GM19468 (cell line): ENCODE measurements at regions not wholly inside any gene's neighbourhood (a gene's known extent, or its start where the extent isn't known, plus 50 kb on each side); places are given as distances from the start of the nearest gene placed in this dataset.

Experiments used
- ATAC-seq: cut with Tn5 transposase; IDR thresholded peaks from one replicate; pipeline ENCODE4 v1.9.1; 2021; ENCODE audit warnings: mild to moderate bottlenecking, moderate library complexity, moderate number of reproducible peaks; ENCODE audit not compliant: unreplicated experiment; ENCODE audit errors: extremely low read depth

- no peak for ATAC-seq
Observed at GRCh38 chr5:31137676-31138075, 55.8 kb upstream of the CDH6 start.

GRCh38 chr5:31135542-31135941, 57.9 kb upstream of the CDH6 start:
- ATAC-seq, result no peak

- ATAC-seq, result no peak
Observed at GRCh38 chr5:31133488-31133887, 60.0 kb upstream of the CDH6 start.

GRCh38 chr5:31131381-31131891, 62.0 kb upstream of the CDH6 start:
- ATAC-seq, result no peak

- ATAC-seq, result no peak
Observed at GRCh38 chr5:31130676-31131075, 62.8 kb upstream of the CDH6 start.

- no peak for ATAC-seq
Observed at GRCh38 chr5:31124651-31125305, 68.7 kb upstream of the CDH6 start.

GRCh38 chr5:31124026-31124425, 69.5 kb upstream of the CDH6 start:
- ATAC-seq, result no peak

- no peak for ATAC-seq
Observed at GRCh38 chr5:31122998-31123951, 70.2 kb upstream of the CDH6 start.

- ATAC-seq, result no peak
Observed at GRCh38 chr5:31121224-31121623, 72.3 kb upstream of the CDH6 start.

GRCh38 chr5:31120642-31120948, 72.9 kb upstream of the CDH6 start:
- ATAC-seq, result no peak

GRCh38 chr5:31119938-31120641, 73.4 kb upstream of the CDH6 start:
- no peak for ATAC-seq

GRCh38 chr5:31116466-31117031, 76.9 kb upstream of the CDH6 start:
- no peak for ATAC-seq

- ATAC-seq, result no peak
Observed at GRCh38 chr5:31114817-31115216, 78.7 kb upstream of the CDH6 start.

- ATAC-seq, result no peak
Observed at GRCh38 chr5:31113666-31114350, 79.7 kb upstream of the CDH6 start.

GRCh38 chr5:31113101-31113500, 80.4 kb upstream of the CDH6 start:
- no peak for ATAC-seq

GRCh38 chr5:31107091-31107518, 86.4 kb upstream of the CDH6 start:
- no peak for ATAC-seq

- no peak for ATAC-seq
Observed at GRCh38 chr5:31106691-31107090, 86.8 kb upstream of the CDH6 start.

- no peak for ATAC-seq
Observed at GRCh38 chr5:31106278-31106677, 87.2 kb upstream of the CDH6 start.

- no peak for ATAC-seq
Observed at GRCh38 chr5:31104775-31105174, 88.7 kb upstream of the CDH6 start.

GRCh38 chr5:31100781-31101310, 92.6 kb upstream of the CDH6 start:
- no peak for ATAC-seq
